Fibroblast of villous mesenchyme (primary cell): ENCODE measurements at regions not wholly inside any gene's neighbourhood (a gene's known extent, or its start where the extent isn't known, plus 50 kb on each side); places are given as distances from the start of the nearest gene placed in this dataset.
A peak's percentile ranks its signal among the peaks of the same experiment; 100 is the strongest.

Experiments
- DNase-seq: peaks from one replicate; pipeline ENCODE4 v3.0.0-alpha.2; 2010; ENCODE audit warnings: low read depth
- H3K4me3 ChIP-seq: 2 replicates; pipeline ENCODE4 v1.5.1; 2011; ENCODE audit warnings: low read depth, mild to moderate bottlenecking, low read length
- TF ChIP-seq, protein P1 (sequence below): IDR thresholded peaks from 2 replicates; pipeline ENCODE4 v1.5.1; 2012; ENCODE audit warnings: low read depth, mild to moderate bottlenecking, low read length; ENCODE audit not compliant: insufficient read depth

DNA sequence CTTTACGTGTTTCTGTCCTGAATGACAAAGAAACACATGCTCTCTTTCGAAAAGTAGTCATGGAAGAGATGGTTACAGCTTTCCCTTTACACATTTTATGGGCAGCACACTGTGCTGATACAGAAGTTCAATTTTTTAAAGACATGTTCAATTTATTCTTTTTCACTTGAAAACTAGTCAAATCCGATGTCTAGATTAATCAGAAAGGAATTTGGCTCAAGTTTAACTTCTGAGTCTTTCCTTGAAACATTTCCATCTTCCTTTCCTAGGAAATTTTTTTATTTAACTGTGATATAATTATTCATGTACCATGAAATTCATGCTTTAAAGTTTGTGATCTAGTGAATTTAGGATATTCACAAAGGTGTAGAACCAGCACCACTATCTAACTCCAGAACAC, 360.1 kb downstream of the TNS3 start:
- no peak overlapping the region for H3K4me3 ChIP-seq
- TF ChIP-seq, protein P1, sequence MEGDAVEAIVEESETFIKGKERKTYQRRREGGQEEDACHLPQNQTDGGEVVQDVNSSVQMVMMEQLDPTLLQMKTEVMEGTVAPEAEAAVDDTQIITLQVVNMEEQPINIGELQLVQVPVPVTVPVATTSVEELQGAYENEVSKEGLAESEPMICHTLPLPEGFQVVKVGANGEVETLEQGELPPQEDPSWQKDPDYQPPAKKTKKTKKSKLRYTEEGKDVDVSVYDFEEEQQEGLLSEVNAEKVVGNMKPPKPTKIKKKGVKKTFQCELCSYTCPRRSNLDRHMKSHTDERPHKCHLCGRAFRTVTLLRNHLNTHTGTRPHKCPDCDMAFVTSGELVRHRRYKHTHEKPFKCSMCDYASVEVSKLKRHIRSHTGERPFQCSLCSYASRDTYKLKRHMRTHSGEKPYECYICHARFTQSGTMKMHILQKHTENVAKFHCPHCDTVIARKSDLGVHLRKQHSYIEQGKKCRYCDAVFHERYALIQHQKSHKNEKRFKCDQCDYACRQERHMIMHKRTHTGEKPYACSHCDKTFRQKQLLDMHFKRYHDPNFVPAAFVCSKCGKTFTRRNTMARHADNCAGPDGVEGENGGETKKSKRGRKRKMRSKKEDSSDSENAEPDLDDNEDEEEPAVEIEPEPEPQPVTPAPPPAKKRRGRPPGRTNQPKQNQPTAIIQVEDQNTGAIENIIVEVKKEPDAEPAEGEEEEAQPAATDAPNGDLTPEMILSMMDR: no peak
- no peak for DNase-seq

DNA sequence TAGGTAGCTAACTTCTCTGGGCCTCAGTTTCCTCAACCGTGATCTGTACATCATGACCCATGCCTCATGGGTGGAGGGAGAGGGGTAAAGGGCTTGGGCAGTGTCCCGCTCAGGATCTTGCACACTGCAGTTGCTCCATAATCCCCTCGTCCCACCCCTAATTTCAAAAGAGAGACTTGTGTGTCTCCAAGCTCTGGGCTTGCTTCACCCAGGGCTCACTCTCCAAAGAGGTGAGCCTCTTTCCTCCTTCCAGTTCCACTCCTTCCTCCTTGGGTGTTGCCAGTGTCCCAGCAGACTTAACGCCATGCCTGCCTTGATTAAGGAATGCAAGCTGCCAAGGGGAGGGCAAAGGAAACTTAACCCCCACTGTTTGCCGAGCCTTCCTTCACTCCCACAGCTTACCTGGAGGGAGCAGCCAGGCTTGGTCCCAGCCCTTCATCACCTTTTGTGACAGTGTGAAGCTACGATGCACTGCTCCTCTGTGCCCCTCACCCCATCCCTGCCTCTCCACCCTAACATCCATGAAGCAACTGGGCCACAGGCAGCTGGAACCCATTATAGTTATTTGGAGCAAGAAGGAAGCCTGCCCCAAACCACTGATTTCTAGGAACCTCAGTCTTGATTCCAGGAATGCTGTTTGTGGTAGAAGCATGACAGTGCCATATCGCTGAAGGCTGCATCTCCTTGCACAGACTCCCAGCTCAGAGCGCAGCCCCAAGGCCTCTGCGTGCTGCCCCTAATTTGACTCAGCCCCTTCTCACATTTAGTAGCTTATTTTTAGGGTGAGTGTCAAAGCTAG, 363.3 kb downstream of the TNS3 start:
- no peak overlapping the region for H3K4me3 ChIP-seq
- DNase-seq: peak; percentile 21
- TF ChIP-seq, protein P1: no peak

DNA sequence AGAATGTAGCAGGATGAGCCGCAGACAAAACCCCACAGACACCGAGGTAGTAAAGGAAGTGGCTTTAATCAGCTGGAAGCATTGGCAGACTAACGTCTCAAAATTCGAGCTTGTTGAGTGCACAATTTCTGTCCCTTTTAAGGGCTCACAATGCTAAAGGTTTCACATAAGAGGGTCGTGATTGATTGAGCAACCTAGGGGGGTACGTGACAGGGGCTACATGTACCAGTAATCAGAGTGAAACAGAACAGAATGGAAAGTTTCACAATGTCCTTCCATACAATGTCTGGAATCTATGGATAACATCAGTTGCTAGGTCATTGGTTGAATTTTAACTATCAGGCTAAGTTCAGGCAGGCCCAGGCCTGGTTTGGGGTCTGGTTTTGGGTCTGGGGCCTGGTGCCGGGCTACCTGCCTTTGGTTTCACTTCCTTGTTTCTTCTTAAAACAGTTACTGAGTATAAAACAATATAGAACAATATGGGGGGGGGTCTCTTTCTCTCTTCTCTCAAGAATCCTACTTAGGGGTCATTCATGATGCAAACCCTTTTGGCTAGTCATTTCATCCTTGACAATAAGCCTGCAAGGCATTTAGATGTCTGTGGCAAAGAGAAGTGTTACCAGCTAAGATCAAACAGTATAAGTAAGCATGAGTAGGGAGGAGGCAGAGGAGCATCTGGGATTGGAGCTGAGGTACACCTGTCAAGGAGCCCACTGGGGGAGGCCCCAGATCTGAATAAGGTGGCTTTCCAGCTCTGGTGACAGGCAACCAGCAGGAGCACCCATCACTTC, 364.1 kb downstream of the TNS3 start:
- no peak overlapping the region for H3K4me3 ChIP-seq
- DNase-seq: no peak
- TF ChIP-seq, protein P1: no peak

DNA sequence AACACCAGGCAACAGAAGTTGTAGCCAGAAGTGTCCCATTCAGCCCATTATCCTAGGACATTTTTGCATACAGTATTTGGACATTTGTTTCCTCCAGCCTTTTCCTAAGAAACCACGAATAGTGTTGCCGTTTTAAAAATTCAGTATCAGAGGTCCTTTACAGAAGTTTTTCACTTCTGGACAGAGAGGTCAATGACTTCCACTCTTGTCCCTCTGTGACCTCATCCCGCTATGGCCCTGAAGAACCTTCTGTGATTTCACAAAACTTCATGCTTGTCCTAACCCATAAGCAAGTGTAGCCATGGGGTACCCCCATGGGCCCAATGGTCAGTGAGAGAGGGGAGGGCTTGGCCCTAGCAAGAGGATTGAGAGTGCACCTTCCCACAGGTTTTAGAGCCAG, 364.8 kb downstream of the TNS3 start:
- TF ChIP-seq, protein P1: no peak
- no peak overlapping the region for H3K4me3 ChIP-seq
- no peak for DNase-seq

DNA sequence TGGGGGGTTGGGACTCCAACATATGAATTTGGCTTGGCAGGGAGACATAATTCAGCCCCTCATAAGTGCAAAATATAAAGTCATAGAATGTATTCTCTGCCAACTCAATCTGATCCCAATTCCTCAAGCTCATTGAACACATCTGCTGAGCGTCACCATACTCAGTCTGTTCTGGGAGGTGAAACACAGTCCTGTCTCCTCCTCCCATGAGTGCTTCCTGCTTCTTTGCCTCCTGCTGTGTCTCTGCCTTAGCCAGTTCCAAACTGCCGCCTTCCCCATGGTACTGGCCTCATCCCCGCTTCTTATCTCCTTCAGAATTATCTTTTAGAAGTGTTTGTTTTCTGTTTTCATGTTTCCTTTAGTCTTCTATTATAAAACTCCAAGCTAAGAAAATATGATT, 365.5 kb downstream of the TNS3 start:
- no peak overlapping the region for H3K4me3 ChIP-seq
- TF ChIP-seq, protein P1: no peak
- DNase-seq: no peak

DNA sequence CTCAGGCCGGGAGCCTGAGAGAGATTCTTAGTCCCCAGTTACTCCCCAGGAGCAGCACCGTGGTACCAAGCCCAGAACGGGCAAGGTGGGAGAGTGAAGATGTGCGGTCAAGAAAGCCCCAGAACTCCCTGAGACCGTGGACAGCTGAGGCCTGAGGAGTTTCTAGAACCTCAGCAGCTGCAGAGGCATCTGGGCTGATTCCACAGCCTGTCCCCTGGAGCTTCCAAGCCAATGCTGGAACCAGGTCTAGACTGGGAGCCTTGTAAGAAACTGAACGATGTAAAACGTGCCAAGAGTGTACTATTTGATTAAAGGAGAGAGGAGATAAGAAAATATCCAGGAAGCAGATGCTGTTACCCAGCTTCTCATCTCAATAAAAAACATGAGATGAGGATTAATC, 366.3 kb downstream of the TNS3 start:
- H3K4me3 ChIP-seq: no peak overlapping the region
- TF ChIP-seq, protein P1: no peak
- no peak for DNase-seq
